HL-60 (cell line): ENCODE measurements at regions not wholly inside any gene's neighbourhood (a gene's known extent, or its start where the extent isn't known, plus 50 kb on each side); places are given as distances from the start of the nearest gene placed in this dataset.

Experiments used
- TF ChIP-seq, protein P1 (sequence below): IDR thresholded peaks from one replicate; pipeline ENCODE4 v1.5.1; 2011; ENCODE audit warnings: low read length, control low read depth, inconsistent platforms; ENCODE audit not compliant: insufficient read depth
- TF ChIP-seq, protein P2 (sequence below): IDR thresholded peaks from 2 replicates; pipeline ENCODE4 v1.6.1; 2012; ENCODE audit warnings: low read depth; ENCODE audit not compliant: insufficient replicate concordance

DNA sequence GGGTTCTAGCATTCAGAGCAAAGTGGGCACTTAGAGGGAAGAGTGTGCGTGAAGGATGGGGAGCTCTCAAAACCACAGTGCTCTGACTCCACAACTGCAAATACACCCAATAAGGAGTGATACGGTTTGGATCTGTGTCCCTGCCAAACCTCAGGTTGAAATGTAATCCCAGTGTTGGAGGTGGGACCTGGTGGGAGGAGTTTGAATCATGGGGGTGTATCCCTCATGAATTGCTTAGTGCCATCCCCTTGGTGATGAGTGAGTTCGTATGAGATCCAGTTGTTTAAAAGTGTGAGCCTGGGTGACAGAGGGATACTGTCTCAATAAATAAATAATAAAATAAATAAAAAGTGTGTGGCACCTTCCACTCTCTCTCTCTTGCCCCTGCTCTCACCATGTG, 50.3 kb upstream of the CCDC85A start:
- TF ChIP-seq, protein P1, sequence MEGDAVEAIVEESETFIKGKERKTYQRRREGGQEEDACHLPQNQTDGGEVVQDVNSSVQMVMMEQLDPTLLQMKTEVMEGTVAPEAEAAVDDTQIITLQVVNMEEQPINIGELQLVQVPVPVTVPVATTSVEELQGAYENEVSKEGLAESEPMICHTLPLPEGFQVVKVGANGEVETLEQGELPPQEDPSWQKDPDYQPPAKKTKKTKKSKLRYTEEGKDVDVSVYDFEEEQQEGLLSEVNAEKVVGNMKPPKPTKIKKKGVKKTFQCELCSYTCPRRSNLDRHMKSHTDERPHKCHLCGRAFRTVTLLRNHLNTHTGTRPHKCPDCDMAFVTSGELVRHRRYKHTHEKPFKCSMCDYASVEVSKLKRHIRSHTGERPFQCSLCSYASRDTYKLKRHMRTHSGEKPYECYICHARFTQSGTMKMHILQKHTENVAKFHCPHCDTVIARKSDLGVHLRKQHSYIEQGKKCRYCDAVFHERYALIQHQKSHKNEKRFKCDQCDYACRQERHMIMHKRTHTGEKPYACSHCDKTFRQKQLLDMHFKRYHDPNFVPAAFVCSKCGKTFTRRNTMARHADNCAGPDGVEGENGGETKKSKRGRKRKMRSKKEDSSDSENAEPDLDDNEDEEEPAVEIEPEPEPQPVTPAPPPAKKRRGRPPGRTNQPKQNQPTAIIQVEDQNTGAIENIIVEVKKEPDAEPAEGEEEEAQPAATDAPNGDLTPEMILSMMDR, result no peak
- TF ChIP-seq, protein P2, sequence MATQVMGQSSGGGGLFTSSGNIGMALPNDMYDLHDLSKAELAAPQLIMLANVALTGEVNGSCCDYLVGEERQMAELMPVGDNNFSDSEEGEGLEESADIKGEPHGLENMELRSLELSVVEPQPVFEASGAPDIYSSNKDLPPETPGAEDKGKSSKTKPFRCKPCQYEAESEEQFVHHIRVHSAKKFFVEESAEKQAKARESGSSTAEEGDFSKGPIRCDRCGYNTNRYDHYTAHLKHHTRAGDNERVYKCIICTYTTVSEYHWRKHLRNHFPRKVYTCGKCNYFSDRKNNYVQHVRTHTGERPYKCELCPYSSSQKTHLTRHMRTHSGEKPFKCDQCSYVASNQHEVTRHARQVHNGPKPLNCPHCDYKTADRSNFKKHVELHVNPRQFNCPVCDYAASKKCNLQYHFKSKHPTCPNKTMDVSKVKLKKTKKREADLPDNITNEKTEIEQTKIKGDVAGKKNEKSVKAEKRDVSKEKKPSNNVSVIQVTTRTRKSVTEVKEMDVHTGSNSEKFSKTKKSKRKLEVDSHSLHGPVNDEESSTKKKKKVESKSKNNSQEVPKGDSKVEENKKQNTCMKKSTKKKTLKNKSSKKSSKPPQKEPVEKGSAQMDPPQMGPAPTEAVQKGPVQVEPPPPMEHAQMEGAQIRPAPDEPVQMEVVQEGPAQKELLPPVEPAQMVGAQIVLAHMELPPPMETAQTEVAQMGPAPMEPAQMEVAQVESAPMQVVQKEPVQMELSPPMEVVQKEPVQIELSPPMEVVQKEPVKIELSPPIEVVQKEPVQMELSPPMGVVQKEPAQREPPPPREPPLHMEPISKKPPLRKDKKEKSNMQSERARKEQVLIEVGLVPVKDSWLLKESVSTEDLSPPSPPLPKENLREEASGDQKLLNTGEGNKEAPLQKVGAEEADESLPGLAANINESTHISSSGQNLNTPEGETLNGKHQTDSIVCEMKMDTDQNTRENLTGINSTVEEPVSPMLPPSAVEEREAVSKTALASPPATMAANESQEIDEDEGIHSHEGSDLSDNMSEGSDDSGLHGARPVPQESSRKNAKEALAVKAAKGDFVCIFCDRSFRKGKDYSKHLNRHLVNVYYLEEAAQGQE, result no peak
